ENCODE measurements at regions not wholly inside any gene's neighbourhood (a gene's known extent, or its start where the extent isn't known, plus 50 kb on each side); places are given as distances from the start of the nearest gene placed in this dataset.

GRCh38 chr3:31147550-31147949 is 253.1 kb upstream of the GADL1 start:
- H3K9me2 ChIP-seq (ENCODE audit: low read depth, low read length), result no peaks in the 10 kb centered on the region
- no peak overlapping the region for H3K4me3 ChIP-seq (ENCODE audit: low read depth, low read length, poor library complexity, severe bottlenecking)
- no peaks in the 10 kb centered on the region for H4K20me1 ChIP-seq (ENCODE audit: insufficient read depth, low read length)
- H3K9me3 ChIP-seq (ENCODE audit: low read length), result no peaks in the 10 kb centered on the region
- H2AFZ ChIP-seq (ENCODE audit: low read length), result no peak overlapping the region
- H3K9ac ChIP-seq (ENCODE audit: low read length), result no peak overlapping the region
- H3F3A ChIP-seq (ENCODE audit: insufficient read depth, low read length), result no peaks in the 10 kb centered on the region
- no peak overlapping the region for H3K27ac ChIP-seq (ENCODE audit: low read depth, low read length, poor library complexity, severe bottlenecking)
- H3K36me3 ChIP-seq (ENCODE audit: insufficient read depth, low read length), result no peaks in the 10 kb centered on the region
- H3K4me2 ChIP-seq (ENCODE audit: low read length), result no peak overlapping the region
- no peaks in the 10 kb centered on the region for H3K4me1 ChIP-seq (ENCODE audit: insufficient read depth, low read length, severe bottlenecking)
- H3K27me3 ChIP-seq (ENCODE audit: insufficient read depth, low read length), result no peaks in the 10 kb centered on the region
- no peaks in the 10 kb centered on the region for H3K79me2 ChIP-seq (ENCODE audit: insufficient read depth, low read length)
- TF ChIP-seq CTCF (IDR thresholded peaks at IDR 0.05; ENCODE audit: low read length), result no peak
- no peak for TF ChIP-seq EZH2 (IDR thresholded peaks at IDR 0.05; ENCODE audit: borderline replicate concordance, low read length)

- no peaks in the 10 kb centered on the region for H3K9me2 ChIP-seq (ENCODE audit: low read depth, low read length)
- H3K4me3 ChIP-seq (ENCODE audit: low read depth, low read length, poor library complexity, severe bottlenecking), result peak overlapping the region; percentile 28
- no peaks in the 10 kb centered on the region for H4K20me1 ChIP-seq (ENCODE audit: insufficient read depth, low read length)
- H3F3A ChIP-seq (ENCODE audit: insufficient read depth, low read length), result no peaks in the 10 kb centered on the region
- no peak overlapping the region for H2AFZ ChIP-seq (ENCODE audit: low read length)
- H3K36me3 ChIP-seq (ENCODE audit: insufficient read depth, low read length), result no peaks in the 10 kb centered on the region
- no peaks in the 10 kb centered on the region for H3K9me3 ChIP-seq (ENCODE audit: low read length)
- no peak overlapping the region for H3K27ac ChIP-seq (ENCODE audit: low read depth, low read length, poor library complexity, severe bottlenecking)
- H3K27me3 ChIP-seq (ENCODE audit: insufficient read depth, low read length), result no peaks in the 10 kb centered on the region
- TF ChIP-seq CTCF (IDR thresholded peaks at IDR 0.05; ENCODE audit: low read length), result peak; percentile 28; the same call in 1 of the 2 replicates
- TF ChIP-seq EZH2 (IDR thresholded peaks at IDR 0.05; ENCODE audit: borderline replicate concordance, low read length), result no peak
- no peak overlapping the region for H3K9ac ChIP-seq (ENCODE audit: low read length)
- peak overlapping the region; percentile 46 for H3K4me2 ChIP-seq (ENCODE audit: low read length)
- H3K4me1 ChIP-seq (ENCODE audit: insufficient read depth, low read length, severe bottlenecking), result no peaks in the 10 kb centered on the region
- no peaks in the 10 kb centered on the region for H3K79me2 ChIP-seq (ENCODE audit: insufficient read depth, low read length)
Measured at GRCh38 chr3:31157047-31157694, 262.7 kb upstream of the GADL1 start.

DNA sequence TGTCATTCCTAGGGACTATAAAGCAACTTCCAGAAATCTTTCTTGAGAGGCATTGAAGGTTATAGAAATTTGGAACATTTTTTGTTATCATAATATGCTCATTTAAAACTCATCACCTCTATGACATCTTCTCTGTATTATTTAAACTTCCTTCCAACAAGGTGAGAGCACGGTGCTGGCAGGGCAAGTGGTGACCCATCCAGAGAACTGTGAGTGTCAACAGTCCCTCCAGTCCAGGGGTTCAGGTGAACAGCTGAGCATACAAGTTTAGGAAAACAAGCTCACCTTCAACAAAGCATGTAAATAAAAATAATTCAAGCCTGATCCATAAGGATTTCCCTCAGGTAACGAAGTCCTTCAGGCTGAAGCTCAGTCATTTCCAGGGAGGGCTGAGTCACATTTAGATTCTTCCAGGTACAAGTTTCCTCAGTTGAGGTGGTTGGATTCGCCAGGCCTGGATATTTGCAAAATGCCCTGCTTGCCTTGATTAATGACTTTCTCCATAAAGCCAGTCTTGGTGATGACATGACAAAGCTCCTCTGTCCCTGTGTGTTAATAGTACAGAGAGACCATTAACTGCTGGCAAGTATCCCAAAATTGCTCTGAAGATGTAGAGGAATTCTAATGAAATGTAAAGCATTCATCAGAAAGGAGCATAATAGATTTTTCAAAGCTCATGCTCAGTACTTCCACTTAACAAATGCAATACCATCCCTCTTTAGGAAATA is 263.6 kb upstream of the GADL1 start:
- no peak overlapping the region for H3K9ac ChIP-seq (ENCODE audit: low read length)
- no peak overlapping the region for H3K4me2 ChIP-seq (ENCODE audit: low read length)
- TF ChIP-seq CTCF (IDR thresholded peaks at IDR 0.05; ENCODE audit: low read length) (no peak), EZH2 (IDR thresholded peaks at IDR 0.05; ENCODE audit: borderline replicate concordance, low read length) (no peak)

More for the DNA sequence above, 263.6 kb upstream of the GADL1 start:
- no peaks in the 10 kb centered on the region for H3K9me2 ChIP-seq (ENCODE audit: low read depth, low read length)
- H3F3A ChIP-seq (ENCODE audit: insufficient read depth, low read length), result no peaks in the 10 kb centered on the region
- no peaks in the 10 kb centered on the region for H3K79me2 ChIP-seq (ENCODE audit: insufficient read depth, low read length)
- no peaks in the 10 kb centered on the region for H4K20me1 ChIP-seq (ENCODE audit: insufficient read depth, low read length)
- H3K27ac ChIP-seq (ENCODE audit: low read depth, low read length, poor library complexity, severe bottlenecking), result no peak overlapping the region
- H3K4me3 ChIP-seq (ENCODE audit: low read depth, low read length, poor library complexity, severe bottlenecking), result no peak overlapping the region
- H3K4me1 ChIP-seq (ENCODE audit: insufficient read depth, low read length, severe bottlenecking), result no peaks in the 10 kb centered on the region
- H3K9me3 ChIP-seq (ENCODE audit: low read length), result no peaks in the 10 kb centered on the region
- no peak overlapping the region for H2AFZ ChIP-seq (ENCODE audit: low read length)
- H3K36me3 ChIP-seq (ENCODE audit: insufficient read depth, low read length), result no peaks in the 10 kb centered on the region
- no peaks in the 10 kb centered on the region for H3K27me3 ChIP-seq (ENCODE audit: insufficient read depth, low read length)
